GM19397 (cell line): ENCODE measurements at regions not wholly inside any gene's neighbourhood (a gene's known extent, or its start where the extent isn't known, plus 50 kb on each side); places are given as distances from the start of the nearest gene placed in this dataset.

Experiments
- ATAC-seq: cut with Tn5 transposase; IDR thresholded peaks from one replicate; pipeline ENCODE4 v1.9.1; 2021; ENCODE audit warnings: mild to moderate bottlenecking, moderate library complexity; ENCODE audit not compliant: unreplicated experiment

GRCh38 chr1:229883504-229884200, 183.4 kb upstream of the GALNT2 start:
- ATAC-seq: no peak

- ATAC-seq: no peak
These were observed 182.3 kb upstream of the GALNT2 start for GRCh38 chr1:229884765-229885164.

GRCh38 chr1:229885568-229886495, 181.2 kb upstream of the GALNT2 start:
- no peak for ATAC-seq

- ATAC-seq: no peak
These were observed 180.4 kb upstream of the GALNT2 start for GRCh38 chr1:229886636-229887035.

GRCh38 chr1:229887043-229887822, 179.8 kb upstream of the GALNT2 start:
- ATAC-seq: no peak

GRCh38 chr1:229888157-229888556, 178.9 kb upstream of the GALNT2 start:
- ATAC-seq: no peak

- no peak for ATAC-seq
These were observed 178.5 kb upstream of the GALNT2 start for GRCh38 chr1:229888561-229889001.

- ATAC-seq: no peak
These were observed 178.0 kb upstream of the GALNT2 start for GRCh38 chr1:229889031-229889517.

- no peak for ATAC-seq
These were observed 175.8 kb upstream of the GALNT2 start for GRCh38 chr1:229891227-229891626.

- ATAC-seq: no peak
These were observed 174.4 kb upstream of the GALNT2 start for GRCh38 chr1:229892515-229893117.

GRCh38 chr1:229893762-229894444, 173.1 kb upstream of the GALNT2 start:
- no peak for ATAC-seq

GRCh38 chr1:229894532-229894931, 172.5 kb upstream of the GALNT2 start:
- no peak for ATAC-seq

GRCh38 chr1:229895605-229896004, 171.4 kb upstream of the GALNT2 start:
- no peak for ATAC-seq

- ATAC-seq: no peak
These were observed 170.7 kb upstream of the GALNT2 start for GRCh38 chr1:229896306-229896705.

- ATAC-seq: no peak
These were observed 170.2 kb upstream of the GALNT2 start for GRCh38 chr1:229896861-229897260.

GRCh38 chr1:229897501-229897900, 169.5 kb upstream of the GALNT2 start:
- ATAC-seq: no peak

GRCh38 chr1:229900220-229900619, 166.8 kb upstream of the GALNT2 start:
- no peak for ATAC-seq

GRCh38 chr1:229905031-229905545, 161.9 kb upstream of the GALNT2 start:
- no peak for ATAC-seq

GRCh38 chr1:229905652-229906051, 161.4 kb upstream of the GALNT2 start:
- no peak for ATAC-seq
